ENCODE measurements at regions not wholly inside any gene's neighbourhood (a gene's known extent, or its start where the extent isn't known, plus 50 kb on each side); places are given as distances from the start of the nearest gene placed in this dataset.

DNA sequence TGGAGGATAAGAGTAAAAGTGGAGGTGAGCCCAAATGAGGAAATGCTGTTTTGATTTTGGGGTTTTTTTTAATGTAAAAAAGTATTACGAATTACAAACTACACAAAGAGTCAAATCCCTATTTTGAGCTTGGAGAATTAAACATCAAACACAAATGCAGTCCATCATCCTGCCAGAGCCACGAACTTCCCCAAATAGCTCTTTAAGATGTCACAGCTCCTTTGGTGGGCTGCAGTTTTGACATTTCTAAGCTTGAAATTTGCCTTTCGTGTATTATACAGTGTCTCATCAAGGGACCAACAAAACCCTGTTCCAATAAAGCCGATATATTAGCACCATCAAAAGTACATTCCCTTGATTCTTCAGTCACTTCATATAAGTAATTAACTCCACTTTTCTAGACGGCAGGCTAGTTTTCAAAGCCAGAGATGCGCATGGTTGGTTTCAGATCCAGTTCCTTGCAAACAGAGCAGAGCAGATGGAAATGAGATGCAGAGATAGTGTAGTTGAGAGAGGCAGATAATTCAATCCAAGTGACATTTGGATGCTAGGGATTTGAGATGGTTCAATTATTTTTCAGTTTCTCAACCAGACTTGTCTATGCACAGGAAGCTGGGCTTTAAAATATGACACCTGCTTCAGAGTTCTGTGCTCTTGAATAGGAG lies 580.9 kb downstream of the EDEM1 start:
- TF ChIP-seq, protein P1, sequence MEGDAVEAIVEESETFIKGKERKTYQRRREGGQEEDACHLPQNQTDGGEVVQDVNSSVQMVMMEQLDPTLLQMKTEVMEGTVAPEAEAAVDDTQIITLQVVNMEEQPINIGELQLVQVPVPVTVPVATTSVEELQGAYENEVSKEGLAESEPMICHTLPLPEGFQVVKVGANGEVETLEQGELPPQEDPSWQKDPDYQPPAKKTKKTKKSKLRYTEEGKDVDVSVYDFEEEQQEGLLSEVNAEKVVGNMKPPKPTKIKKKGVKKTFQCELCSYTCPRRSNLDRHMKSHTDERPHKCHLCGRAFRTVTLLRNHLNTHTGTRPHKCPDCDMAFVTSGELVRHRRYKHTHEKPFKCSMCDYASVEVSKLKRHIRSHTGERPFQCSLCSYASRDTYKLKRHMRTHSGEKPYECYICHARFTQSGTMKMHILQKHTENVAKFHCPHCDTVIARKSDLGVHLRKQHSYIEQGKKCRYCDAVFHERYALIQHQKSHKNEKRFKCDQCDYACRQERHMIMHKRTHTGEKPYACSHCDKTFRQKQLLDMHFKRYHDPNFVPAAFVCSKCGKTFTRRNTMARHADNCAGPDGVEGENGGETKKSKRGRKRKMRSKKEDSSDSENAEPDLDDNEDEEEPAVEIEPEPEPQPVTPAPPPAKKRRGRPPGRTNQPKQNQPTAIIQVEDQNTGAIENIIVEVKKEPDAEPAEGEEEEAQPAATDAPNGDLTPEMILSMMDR (IDR thresholded peaks at IDR 0.05): no peak
- TF ChIP-seq POLR2A (IDR thresholded peaks at IDR 0.05): no peak
